ENCODE measurements at regions not wholly inside any gene's neighbourhood (a gene's known extent, or its start where the extent isn't known, plus 50 kb on each side); places are given as distances from the start of the nearest gene placed in this dataset.

DNA sequence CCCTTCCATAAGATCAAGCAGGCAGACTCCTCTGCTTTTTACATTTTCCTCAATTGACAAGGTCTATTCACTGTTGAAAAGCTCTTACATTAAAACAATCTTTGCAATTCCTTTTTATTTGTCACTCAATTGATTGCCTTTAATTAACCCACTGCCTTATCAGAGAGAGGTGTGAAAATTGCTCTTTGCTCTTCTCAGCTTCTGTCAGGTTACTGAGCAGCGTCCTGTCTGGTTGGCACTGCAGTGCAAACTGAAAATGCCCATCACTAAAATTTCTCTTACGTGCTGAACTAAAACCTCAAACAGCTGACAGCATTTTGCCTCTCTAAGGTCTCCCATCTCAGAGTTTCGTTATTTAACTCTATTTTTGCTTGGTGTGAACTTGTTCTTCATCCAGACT lies 504.1 kb upstream of the ATXN7L3B start:
- no peak for TF ChIP-seq POLR2A (IDR thresholded peaks at IDR 0.05)
- TF ChIP-seq, protein P1, sequence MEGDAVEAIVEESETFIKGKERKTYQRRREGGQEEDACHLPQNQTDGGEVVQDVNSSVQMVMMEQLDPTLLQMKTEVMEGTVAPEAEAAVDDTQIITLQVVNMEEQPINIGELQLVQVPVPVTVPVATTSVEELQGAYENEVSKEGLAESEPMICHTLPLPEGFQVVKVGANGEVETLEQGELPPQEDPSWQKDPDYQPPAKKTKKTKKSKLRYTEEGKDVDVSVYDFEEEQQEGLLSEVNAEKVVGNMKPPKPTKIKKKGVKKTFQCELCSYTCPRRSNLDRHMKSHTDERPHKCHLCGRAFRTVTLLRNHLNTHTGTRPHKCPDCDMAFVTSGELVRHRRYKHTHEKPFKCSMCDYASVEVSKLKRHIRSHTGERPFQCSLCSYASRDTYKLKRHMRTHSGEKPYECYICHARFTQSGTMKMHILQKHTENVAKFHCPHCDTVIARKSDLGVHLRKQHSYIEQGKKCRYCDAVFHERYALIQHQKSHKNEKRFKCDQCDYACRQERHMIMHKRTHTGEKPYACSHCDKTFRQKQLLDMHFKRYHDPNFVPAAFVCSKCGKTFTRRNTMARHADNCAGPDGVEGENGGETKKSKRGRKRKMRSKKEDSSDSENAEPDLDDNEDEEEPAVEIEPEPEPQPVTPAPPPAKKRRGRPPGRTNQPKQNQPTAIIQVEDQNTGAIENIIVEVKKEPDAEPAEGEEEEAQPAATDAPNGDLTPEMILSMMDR (IDR thresholded peaks at IDR 0.05), result no peak
- TF ChIP-seq EP300 (IDR thresholded peaks at IDR 0.05), result no peak
